ENCODE measurements at regions not wholly inside any gene's neighbourhood (a gene's known extent, or its start where the extent isn't known, plus 50 kb on each side); places are given as distances from the start of the nearest gene placed in this dataset.
"Not testable (repeated sequence)": the region's sequence is repeated elsewhere in the genome, so short reads cannot be mapped to it uniquely, and the experiment has no call there.

- DNase-seq, result no peak
Measured at GRCh38 chr5:51559921-51560658, 176.8 kb downstream of the ISL1 start.

DNA sequence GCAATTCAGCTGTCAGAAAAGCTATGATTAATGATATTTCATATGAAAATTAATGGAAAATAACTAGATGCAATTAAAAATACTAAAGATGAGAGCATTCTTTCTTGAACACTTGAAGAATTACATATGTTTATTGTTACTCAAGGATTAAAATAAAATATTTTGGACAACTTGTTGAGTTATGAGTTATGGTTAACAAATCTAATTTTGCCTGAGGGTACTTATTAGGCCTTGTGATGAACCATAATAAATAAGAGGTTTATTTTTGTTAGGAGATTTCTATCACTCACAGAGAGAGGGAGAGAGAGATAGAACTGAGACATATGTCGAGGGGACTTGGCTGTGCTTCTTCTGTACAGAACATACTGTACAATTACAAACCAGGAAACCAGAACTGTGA lies 183.7 kb downstream of the ISL1 start:
- no peak for DNase-seq

DNA sequence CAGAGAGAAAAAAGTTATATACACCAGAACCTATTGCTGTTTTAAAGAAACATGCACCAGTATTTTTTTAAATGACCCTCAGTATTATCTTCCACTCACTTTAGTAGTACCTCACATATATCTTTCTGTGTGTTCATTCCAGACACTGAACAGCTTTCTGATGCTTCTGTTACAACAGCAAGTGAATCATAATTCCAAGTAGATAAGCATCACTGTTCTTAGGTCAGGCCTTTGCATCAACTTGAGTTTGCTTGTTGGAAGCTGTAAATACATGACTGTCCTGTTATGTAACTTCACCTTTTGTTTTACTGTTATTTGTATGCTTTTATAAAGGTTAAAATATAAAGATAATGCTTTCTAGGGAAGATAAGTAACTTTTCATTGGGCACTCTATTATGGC lies 184.4 kb downstream of the ISL1 start:
- no peak for DNase-seq

- no peak for DNase-seq
Measured at GRCh38 chr5:51573835-51574234, 190.6 kb downstream of the ISL1 start.

DNA sequence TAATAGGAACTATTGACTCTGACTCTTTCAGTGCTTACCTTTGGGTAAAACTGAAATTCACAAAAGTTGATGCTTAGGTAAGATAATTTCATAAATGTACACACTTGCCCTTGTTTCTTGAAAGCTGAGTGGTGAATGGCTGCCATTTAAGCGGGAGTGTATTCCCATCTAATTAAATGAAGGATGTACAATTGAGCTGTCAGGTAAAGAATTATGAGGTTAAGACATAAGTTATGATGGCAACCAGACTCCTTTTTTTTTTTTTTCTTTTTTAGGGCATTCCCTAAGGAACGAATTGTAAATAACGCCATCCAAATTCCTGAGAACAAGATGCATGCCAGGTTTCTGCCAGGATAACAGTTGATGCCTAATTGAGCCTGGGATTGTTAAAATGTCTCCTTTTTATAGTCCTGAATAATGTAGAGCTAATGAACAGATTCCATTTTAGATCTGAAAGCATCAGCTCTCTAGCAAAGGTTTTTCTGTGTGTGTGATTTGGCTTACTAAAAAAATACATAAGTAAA lies 199.7 kb downstream of the ISL1 start:
- no peak for DNase-seq

GRCh38 chr5:51598026-51598425 lies 214.8 kb downstream of the ISL1 start:
- no peak for DNase-seq

DNA sequence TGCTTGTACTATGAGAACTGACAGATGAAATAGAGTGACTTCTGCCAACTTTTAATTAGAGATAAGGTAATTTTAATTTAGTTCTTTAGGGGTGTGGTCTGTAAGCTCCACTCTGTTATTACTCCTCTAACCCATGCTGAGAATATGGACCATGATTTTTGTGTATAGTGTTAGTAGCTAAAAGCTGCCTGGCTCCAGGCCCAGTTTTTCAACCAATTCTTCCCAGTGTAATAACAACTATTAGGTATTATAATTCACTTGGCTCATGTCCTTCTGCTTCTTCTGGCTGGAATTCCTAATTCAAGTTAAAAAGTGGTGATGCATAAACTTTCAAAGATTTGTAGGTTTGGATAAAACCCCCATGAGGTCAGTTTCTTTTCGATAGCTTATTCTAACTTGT lies 216.3 kb downstream of the ISL1 start:
- DNase-seq, result no peak

DNA sequence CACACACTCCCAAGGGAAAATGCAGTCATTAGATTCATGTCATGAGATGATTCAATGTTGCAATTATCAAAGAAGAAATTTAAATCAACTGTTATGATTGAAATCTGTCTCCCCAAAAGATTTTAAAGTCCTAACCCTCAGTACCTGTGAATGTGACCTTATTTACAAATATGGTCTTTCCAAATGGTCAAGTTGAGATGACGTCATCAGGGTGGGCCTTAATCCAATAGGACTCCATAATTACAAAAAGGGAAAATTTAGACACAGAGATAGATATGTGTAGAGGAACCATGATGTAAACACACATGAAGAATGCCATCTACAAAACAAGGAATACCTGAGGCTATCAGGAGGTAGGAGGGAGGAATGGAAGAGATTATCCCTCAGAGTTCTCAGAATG lies 221.1 kb downstream of the ISL1 start:
- no peak for DNase-seq

DNA sequence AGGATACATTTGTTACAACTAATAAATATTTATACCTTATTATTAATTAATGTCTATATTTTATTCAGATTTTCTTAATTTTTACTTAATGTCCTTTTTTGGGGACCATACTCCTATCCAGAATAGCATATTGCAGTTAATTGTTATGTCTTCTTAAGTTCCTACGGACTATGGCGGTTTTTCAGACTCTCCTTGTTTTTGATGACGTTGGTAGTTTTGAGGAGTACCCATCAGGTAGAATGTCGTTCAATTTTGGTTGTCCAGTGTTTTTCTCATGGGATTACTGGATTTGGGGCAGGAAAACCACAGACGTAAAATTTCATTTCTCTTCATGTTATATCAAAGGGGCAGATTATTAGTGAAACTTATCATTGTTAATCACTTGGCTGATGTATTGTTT lies 223.7 kb downstream of the ISL1 start:
- no peak for DNase-seq

GRCh38 chr5:51618234-51618633 lies 235.0 kb downstream of the ISL1 start:
- DNase-seq, result no peak

DNA sequence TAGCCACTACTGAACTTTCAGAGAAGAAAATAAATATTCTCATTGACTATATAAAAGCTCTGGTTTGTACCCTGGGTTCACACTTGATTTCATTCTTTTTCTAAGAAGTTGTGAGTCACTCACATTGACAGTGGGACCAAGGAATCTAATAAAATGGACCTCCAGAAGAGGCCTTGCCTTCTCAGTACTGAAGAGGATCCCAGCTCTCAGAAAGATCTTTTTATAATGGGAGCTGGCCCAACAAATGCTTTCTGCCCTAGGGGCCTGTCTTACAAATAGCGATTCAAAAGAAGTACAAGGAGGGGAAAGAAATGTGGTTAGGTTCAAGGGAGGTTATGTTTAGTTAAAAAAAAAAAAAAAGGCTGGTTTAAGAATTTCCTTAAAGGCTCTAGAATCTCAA lies 237.9 kb downstream of the ISL1 start:
- no peak for DNase-seq

GRCh38 chr5:51622161-51622790 lies 239.0 kb downstream of the ISL1 start:
- DNase-seq, result no peak

GRCh38 chr5:51625224-51625968 lies 242.1 kb downstream of the ISL1 start:
- no peak for DNase-seq

DNA sequence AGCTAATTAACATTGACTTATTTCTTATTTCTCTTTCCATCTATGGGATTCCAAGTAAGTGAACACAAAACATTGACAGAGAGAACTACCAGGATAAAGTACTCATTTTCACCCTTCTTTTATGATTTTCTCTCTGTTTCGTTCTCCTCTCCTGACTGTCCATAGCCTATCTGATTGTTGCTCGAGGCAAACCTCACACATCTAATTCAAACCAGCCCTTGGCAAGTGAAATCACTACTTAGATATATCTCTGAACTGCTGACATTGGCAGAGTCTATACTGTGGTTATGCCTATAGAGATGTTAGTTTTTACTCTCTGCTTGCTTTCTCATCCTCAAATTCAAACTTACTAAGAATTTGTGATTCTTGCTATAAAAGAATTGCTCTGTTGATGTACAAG lies 248.8 kb downstream of the ISL1 start:
- no peak for DNase-seq

- peak; percentile 75 for DNase-seq
Measured at GRCh38 chr5:51632793-51633192, 249.5 kb downstream of the ISL1 start.

DNA sequence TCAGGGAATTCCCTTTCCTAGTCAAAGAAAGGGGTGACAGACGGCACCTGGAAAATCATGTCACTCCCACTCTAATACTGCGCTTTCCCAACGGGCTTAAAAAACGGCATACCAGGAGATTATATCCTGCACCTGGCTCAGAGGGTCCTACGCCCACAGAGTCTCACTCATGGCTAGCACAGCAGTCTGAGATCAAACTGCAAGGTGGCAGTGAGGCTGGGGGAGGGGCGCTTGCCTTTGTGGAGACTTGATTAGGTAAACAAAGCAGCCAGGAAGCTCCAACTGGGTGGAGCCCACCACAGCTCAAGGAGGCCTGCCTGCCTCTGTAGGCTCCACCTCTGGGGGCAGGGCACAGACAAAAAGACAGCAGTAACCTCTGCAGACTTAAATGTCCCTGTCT lies 253.7 kb downstream of the ISL1 start:
- not testable (repeated sequence) for DNase-seq

- no peak for DNase-seq
Measured at GRCh38 chr5:51644976-51645375, 261.7 kb downstream of the ISL1 start.

- DNase-seq, result no peak
Measured at GRCh38 chr5:51646482-51646881, 263.2 kb downstream of the ISL1 start.

GRCh38 chr5:51650824-51651223 lies 267.6 kb downstream of the ISL1 start:
- DNase-seq, result no peak

DNA sequence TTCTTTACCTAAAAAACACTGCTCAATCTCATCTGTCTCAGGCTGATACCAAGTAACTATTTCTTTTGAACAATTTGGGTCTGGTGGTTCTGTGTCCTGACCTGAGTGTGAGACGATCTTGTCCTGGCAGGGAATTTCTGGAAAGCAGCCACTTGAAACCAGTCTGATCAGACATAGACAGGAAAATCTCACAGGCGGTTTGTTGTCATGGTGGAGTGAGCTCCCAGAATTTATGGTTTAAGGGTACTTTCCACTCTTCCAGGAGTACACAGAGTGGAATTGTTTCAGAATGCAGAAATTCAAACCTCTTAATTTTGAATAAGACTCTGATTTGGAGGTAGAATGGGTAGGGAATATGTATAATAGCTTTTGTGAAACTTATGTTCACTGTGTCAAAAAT lies 268.2 kb downstream of the ISL1 start:
- DNase-seq, result no peak

- DNase-seq, result no peak
Measured at GRCh38 chr5:51651889-51652288, 268.6 kb downstream of the ISL1 start.

DNA sequence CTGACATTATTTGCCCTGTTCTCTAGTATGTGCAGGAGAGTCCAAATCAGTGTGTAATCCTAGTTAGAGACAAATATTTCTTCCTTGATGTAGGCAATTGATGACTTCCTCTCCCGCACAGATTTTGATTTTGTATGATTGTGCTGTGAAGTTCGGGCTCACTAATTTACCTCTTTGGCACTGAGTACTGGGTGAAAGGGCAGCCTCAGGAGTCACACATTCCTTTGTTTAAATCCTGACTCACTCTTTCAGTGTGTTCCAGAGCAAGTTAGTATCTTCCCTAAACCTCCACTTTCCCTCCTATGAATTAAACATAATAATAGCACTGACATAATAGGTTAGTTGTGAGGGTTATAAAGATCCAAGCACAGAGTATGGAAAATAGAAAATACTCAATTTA lies 269.7 kb downstream of the ISL1 start:
- no peak for DNase-seq

GRCh38 chr5:51657340-51658240 lies 274.3 kb downstream of the ISL1 start:
- no peak for DNase-seq
